ENCODE measurements at regions not wholly inside any gene's neighbourhood (a gene's known extent, or its start where the extent isn't known, plus 50 kb on each side); places are given as distances from the start of the nearest gene placed in this dataset.

DNA sequence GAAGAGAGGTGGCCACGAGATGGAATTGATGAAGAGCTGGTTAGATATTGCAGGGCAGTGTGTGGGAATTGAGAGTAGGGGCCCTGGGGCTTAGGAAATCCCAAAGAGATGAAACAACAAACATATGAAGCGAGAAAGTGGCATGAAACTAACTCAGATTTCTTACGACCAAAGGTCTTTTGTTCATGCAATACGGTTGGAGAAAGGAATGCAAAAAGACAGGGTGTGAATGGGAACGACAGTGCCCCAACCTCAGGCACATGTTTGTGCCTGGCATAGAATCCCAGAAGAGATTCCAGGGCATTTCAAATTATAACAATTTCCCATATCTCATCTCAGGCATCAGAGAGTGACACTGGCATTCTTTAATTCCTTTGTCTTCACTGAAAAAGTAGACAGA, 199.2 kb downstream of the ACTL7B start:
- Histone ChIP-seq H3K4me3 (ENCODE audit: insufficient read depth, low read depth, low read length) (no peak overlapping the region), H4K8ac (ENCODE audit: low read depth in 2 of 2, low read length in 2 of 2) (no peak overlapping the region), H2BK5ac (ENCODE audit: low read depth, low read length, poor library complexity, severe bottlenecking) (no peak overlapping the region), H2BK20ac (ENCODE audit: low read depth, low read length) (no peak overlapping the region), H3K9me1 (ENCODE audit: insufficient read depth, low read length) (no peaks in the 10 kb centered on the region), H2AFZ (replicated peaks; ENCODE audit: low read length, poor library complexity) (no peak overlapping the region), H3K56ac (ENCODE audit: extremely low read depth, insufficient read depth, low read length) (no peak overlapping the region), H2AK9ac (replicated peaks; ENCODE audit: low read depth, low read length, poor library complexity) (no peak overlapping the region), H3K18ac (ENCODE audit: low read depth, low read length) (no peak overlapping the region), H3K9me3 (ENCODE audit: control insufficient read depth, insufficient read depth, low read length) (peaks cover 3% of the 10 kb centered on the region; the same call in 1 of the 2 replicates), H3K4ac (ENCODE audit: low read depth, low read length) (no peak overlapping the region), H3K4me2 (ENCODE audit: low read depth, low read length) (no peak overlapping the region), H3K36me3 (ENCODE audit: control insufficient read depth, insufficient read depth, low read length) (no peaks in the 10 kb centered on the region), H3K27me3 (ENCODE audit: control insufficient read depth, insufficient read depth, low read length) (no peaks in the 10 kb centered on the region), H3K4me1 (ENCODE audit: control insufficient read depth, insufficient read depth, low read length) (no peaks in the 10 kb centered on the region), H4K91ac (ENCODE audit: insufficient read depth, low read depth, low read length) (no peak overlapping the region), H2BK15ac (ENCODE audit: low read depth, low read length) (no peak overlapping the region), H3K14ac (replicated peaks; ENCODE audit: low read depth, low read length) (no peak overlapping the region), H3K23ac (ENCODE audit: low read depth, low read length) (no peak overlapping the region), H3K79me1 (ENCODE audit: low read depth in 1 of 2, low read length in 2 of 2) (no peaks in the 10 kb centered on the region), H2AK5ac (ENCODE audit: low read depth, low read length) (no peak overlapping the region), H3K9ac (ENCODE audit: low read depth, low read length) (no peak overlapping the region), H4K20me1 (ENCODE audit: insufficient read depth, low read length) (no peaks in the 10 kb centered on the region), H2BK120ac (ENCODE audit: low read depth, low read length) (no peak overlapping the region), H3K27ac (ENCODE audit: insufficient read depth, low read length) (no peak overlapping the region), H4K5ac (ENCODE audit: low read depth, low read length) (no peak overlapping the region)
- in situ Hi-C loops (cut with MboI; ENCODE audit: low sequenced_read_pairs) (no loop called here), intact Hi-C loops (cut with micrococcal nuclease) (no loop called here), dilution Hi-C loops (cut with HindIII; ENCODE audit: low sequenced_read_pairs, unreplicated experiment) (no loop called here)
- DNase-seq (no peak), ATAC-seq (ENCODE audit: low read depth) (no peak)
- WGBS, 2 experiments (ENCODE audit: extremely low coverage in 2 of 2, insufficient read length in 1 of 2) = 37% methylated on average over 2 of the region's 5 CpGs; no CpG with 5 or more reads in 1 of the 2 experiments
- POLR2A ChIA-PET (ENCODE audit: unreplicated experiment) = no interaction called here
- CTCF ChIA-PET = no interaction called here
- no TSS peak for BruUV-seq (replicated peaks)
- no peak for TF ChIP-seq RAD21 (IDR thresholded peaks at IDR 0.05; ENCODE audit: low read length)
- TF ChIP-seq, protein P1, sequence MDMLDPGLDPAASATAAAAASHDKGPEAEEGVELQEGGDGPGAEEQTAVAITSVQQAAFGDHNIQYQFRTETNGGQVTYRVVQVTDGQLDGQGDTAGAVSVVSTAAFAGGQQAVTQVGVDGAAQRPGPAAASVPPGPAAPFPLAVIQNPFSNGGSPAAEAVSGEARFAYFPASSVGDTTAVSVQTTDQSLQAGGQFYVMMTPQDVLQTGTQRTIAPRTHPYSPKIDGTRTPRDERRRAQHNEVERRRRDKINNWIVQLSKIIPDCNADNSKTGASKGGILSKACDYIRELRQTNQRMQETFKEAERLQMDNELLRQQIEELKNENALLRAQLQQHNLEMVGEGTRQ (IDR thresholded peaks at IDR 0.05; ENCODE audit: low read depth, low read length) = no peak
- no peak for TF ChIP-seq NFE2L2 (IDR thresholded peaks at IDR 0.05; ENCODE audit: low read depth, low read length)
- TF ChIP-seq CEBPB (IDR thresholded peaks at IDR 0.05; ENCODE audit: low read depth, low read length) = no peak
- no peak for TF ChIP-seq BHLHE40 (IDR thresholded peaks at IDR 0.05; ENCODE audit: low read depth, low read length)
- TF ChIP-seq, protein P2, sequence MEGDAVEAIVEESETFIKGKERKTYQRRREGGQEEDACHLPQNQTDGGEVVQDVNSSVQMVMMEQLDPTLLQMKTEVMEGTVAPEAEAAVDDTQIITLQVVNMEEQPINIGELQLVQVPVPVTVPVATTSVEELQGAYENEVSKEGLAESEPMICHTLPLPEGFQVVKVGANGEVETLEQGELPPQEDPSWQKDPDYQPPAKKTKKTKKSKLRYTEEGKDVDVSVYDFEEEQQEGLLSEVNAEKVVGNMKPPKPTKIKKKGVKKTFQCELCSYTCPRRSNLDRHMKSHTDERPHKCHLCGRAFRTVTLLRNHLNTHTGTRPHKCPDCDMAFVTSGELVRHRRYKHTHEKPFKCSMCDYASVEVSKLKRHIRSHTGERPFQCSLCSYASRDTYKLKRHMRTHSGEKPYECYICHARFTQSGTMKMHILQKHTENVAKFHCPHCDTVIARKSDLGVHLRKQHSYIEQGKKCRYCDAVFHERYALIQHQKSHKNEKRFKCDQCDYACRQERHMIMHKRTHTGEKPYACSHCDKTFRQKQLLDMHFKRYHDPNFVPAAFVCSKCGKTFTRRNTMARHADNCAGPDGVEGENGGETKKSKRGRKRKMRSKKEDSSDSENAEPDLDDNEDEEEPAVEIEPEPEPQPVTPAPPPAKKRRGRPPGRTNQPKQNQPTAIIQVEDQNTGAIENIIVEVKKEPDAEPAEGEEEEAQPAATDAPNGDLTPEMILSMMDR (conservative IDR thresholded peaks at IDR 0.05; ENCODE audit: low read depth, low read length) = no peak
- TF ChIP-seq FOS (IDR thresholded peaks at IDR 0.05; ENCODE audit: low read depth, low read length) = no peak
- TF ChIP-seq MXI1 (IDR thresholded peaks at IDR 0.05; ENCODE audit: borderline replicate concordance, low read depth, low read length) = no peak
- TF ChIP-seq, protein P3, sequence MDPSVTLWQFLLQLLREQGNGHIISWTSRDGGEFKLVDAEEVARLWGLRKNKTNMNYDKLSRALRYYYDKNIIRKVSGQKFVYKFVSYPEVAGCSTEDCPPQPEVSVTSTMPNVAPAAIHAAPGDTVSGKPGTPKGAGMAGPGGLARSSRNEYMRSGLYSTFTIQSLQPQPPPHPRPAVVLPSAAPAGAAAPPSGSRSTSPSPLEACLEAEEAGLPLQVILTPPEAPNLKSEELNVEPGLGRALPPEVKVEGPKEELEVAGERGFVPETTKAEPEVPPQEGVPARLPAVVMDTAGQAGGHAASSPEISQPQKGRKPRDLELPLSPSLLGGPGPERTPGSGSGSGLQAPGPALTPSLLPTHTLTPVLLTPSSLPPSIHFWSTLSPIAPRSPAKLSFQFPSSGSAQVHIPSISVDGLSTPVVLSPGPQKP (IDR thresholded peaks at IDR 0.05; ENCODE audit: borderline replicate concordance, low read depth, low read length) = no peak
- no peak for TF ChIP-seq MAZ (IDR thresholded peaks at IDR 0.05; ENCODE audit: borderline replicate concordance, low read depth, low read length)
- TF ChIP-seq RFX5 (IDR thresholded peaks at IDR 0.05; ENCODE audit: low read depth, low read length) = no peak
- TF ChIP-seq MAFK (IDR thresholded peaks at IDR 0.05; ENCODE audit: low read depth, low read length) = no peak
- no peak for TF ChIP-seq RCOR1 (IDR thresholded peaks at IDR 0.05; ENCODE audit: insufficient replicate concordance, low read length)
- no peak for TF ChIP-seq CHD1 (IDR thresholded peaks at IDR 0.05; ENCODE audit: low read depth, low read length)
- TF ChIP-seq POLR2A (IDR thresholded peaks at IDR 0.05; ENCODE audit: low read depth, low read length) = no peak
- no peak for TF ChIP-seq SMC3 (IDR thresholded peaks at IDR 0.05; ENCODE audit: low read depth, low read length)
